Hepatocyte (in vitro differentiated cells): ENCODE measurements at regions not wholly inside any gene's neighbourhood (a gene's known extent, or its start where the extent isn't known, plus 50 kb on each side); places are given as distances from the start of the nearest gene placed in this dataset.

Source experiments
- CTCF ChIP-seq: fragments of 200-600 bp; sonication (generic); IDR thresholded peaks from 2 replicates; pipeline ENCODE4 v1.5.1; 2016; ENCODE audit warnings: antibody characterized with exemption, mild to moderate bottlenecking; ENCODE audit not compliant: poor library complexity
- EZH2 ChIP-seq: fragments of 200-600 bp; sonication (generic); IDR thresholded peaks from 2 replicates; pipeline ENCODE4 v1.6.1; 2016; ENCODE audit warnings: antibody characterized with exemption, mild to moderate bottlenecking, borderline replicate concordance

DNA sequence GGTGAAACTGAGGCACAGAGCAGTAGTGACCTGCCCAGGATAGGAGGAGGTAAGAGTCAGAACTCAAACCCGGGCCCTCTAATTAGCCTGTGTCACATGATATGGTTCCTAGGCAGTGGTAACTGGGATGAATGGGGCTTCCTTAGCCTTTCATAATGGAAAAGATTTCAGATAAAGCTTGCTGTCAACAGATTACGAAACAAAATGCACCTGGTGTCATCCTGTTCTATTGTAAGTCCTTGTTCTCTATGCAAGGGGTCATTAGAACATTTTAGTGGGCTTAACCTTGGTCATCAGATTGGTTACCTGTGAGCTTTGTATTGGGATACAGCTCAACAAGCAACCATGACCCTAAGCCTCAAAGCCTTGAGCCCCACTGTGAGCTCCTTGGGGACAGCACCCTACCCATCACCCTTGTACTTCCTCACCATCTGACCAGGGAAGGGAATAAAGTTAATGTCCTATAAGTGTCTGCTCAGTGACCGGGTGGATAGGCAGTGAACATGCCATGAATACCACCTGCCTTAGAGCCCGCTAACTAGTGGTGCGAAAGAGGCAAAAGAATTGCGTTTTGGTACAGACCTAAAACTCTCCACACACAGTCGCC, 70.3 kb upstream of the RMDN2 start:
- TF ChIP-seq CTCF (no peak), EZH2 (no peak)
